GM12878 (cell line): ENCODE measurements at regions not wholly inside any gene's neighbourhood (a gene's known extent, or its start where the extent isn't known, plus 50 kb on each side); places are given as distances from the start of the nearest gene placed in this dataset.

Experiments
- ATAC-seq: fragments of 200-7000 bp; cut with Tn5 transposase; 3 replicates; pipeline ENCODE4 v1.9.1; 2020; ENCODE audit warnings: mild to moderate bottlenecking, moderate library complexity
- BruUV-seq: library from RNA; stranded (reverse); fragments of 400-500 nt; replicated peaks from 2 replicates; lab custom pipeline; 2021; lab: Mats Ljungman, UMichigan
- CTCF ChIA-PET: fragments of 300-600 bp; sonication (Branson Sonifier 250); formaldehyde crosslinking; extraction: SDS; loops from one replicate; lab custom pipeline; 2021; ENCODE audit warnings: inconsistent platforms; lab: Yijun Ruan, JAX
- POLR2A ChIA-PET: fragments of 350-600 bp; formaldehyde crosslinking; extraction: SDS; loops from one replicate; lab custom pipeline; 2021; ENCODE audit warnings: inconsistent platforms; lab: Charles Lee
- RAD21 ChIA-PET: fragments of 300-600 bp; sonication (Branson Sonifier 250); formaldehyde crosslinking; loops from one replicate; lab custom pipeline; 2023; ENCODE audit warnings: antibody characterized with exemption; ENCODE audit not compliant: unreplicated experiment; lab: Charles Lee
- SMC1A ChIA-PET: fragments of 300-600 bp; sonication (Branson Sonifier 250); formaldehyde crosslinking; loops from one replicate; lab custom pipeline; 2023; ENCODE audit not compliant: unreplicated experiment, uncharacterized antibody; lab: Charles Lee
- DNase-seq: peaks from one replicate; pipeline ENCODE4 v3.0.0-alpha.2; 2011; ENCODE audit warnings: low read depth, low spot score
- FAIRE-seq: peaks from 3 replicates; lab custom pipeline; 2011; peaks lifted over from hg19 to GRCh38; lab: Jason Lieb, UNC
- H2AFZ ChIP-seq: 2 replicates; pipeline ENCODE4 v1.6.0; 2011; ENCODE audit warnings: low read depth, low read length, control low read depth; ENCODE audit not compliant: control insufficient read depth
- H3K27ac ChIP-seq: 2 replicates; pipeline ENCODE4 v1.5.1; 2011; ENCODE audit warnings: control low read depth; ENCODE audit not compliant: control insufficient read depth, insufficient read depth
- H3K27me3 ChIP-seq, 2 experiments: replicated peaks in 1 of 2; 2 replicates each; pipeline versions ENCODE4 v1.6.0 to v1.6.1; 2011; ENCODE audit warnings: low read length in 1 of 2; ENCODE audit not compliant: control insufficient read depth in 2 of 2, insufficient read depth in 2 of 2
- H3K36me3 ChIP-seq, 2 experiments: 2 replicates each; pipeline ENCODE4 v1.5.1; 2011; ENCODE audit warnings: low read length in 1 of 2; ENCODE audit not compliant: control insufficient read depth in 2 of 2, insufficient read depth in 2 of 2
- H3K4me1 ChIP-seq: 2 replicates; pipeline ENCODE4 v1.6.1; 2011; ENCODE audit warnings: mild to moderate bottlenecking, low read length, moderate library complexity, mixed read lengths; ENCODE audit not compliant: control insufficient read depth, insufficient read depth
- H3K4me2 ChIP-seq: 2 replicates; pipeline ENCODE4 v1.6.0; 2011; ENCODE audit warnings: control low read depth; ENCODE audit not compliant: control insufficient read depth, insufficient read depth
- H3K4me3 ChIP-seq: fragments of 200-600 bp; sonication (generic); 2 replicates; pipeline ENCODE4 v1.5.1; 2016
- H3K79me2 ChIP-seq: 2 replicates; pipeline ENCODE4 v1.6.0; 2011; ENCODE audit warnings: low read length; ENCODE audit not compliant: control insufficient read depth, insufficient read depth
- H3K9ac ChIP-seq: 2 replicates; pipeline ENCODE4 v1.8.0; 2011; ENCODE audit warnings: low read length, control low read depth, mixed read lengths; ENCODE audit not compliant: control insufficient read depth, insufficient read depth
- H3K9me3 ChIP-seq: replicated peaks from 3 replicates; pipeline ENCODE4 v1.5.1; 2011; ENCODE audit warnings: mild to moderate bottlenecking, low read length; ENCODE audit not compliant: control insufficient read depth, insufficient read depth
- H4K20me1 ChIP-seq: 2 replicates; pipeline ENCODE4 v1.6.0; 2011; ENCODE audit not compliant: control insufficient read depth, insufficient read depth
- CHD1 ChIP-seq: IDR thresholded peaks from 2 replicates; pipeline ENCODE4 v1.6.1; 2012; ENCODE audit warnings: low read depth, low read length, improper control_type of control experiment
- EP300 ChIP-seq, 2 experiments: fragments of 150-350 bp in 1 of 2; IDR thresholded peaks; 2 replicates each; pipeline ENCODE4 v1.6.1; 2011 to 2012; ENCODE audit warnings: low read depth in 2 of 2, low read length in 2 of 2, borderline replicate concordance in 1 of 2, improper control_type of control experiment in 1 of 2, inconsistent platforms in 1 of 2; ENCODE audit not compliant: control insufficient read depth in 1 of 2
- ETV6 ChIP-seq, 2 experiments: fragments of 450-650 bp in 1 of 2; IDR thresholded peaks in 1 of 2; conservative IDR thresholded peaks in 1 of 2; 2 replicates each; pipeline ENCODE4 v1.6.1; 2014; ENCODE audit warnings: antibody characterized with exemption in 1 of 2, borderline replicate concordance in 1 of 2, low read depth in 1 of 2, mild to moderate bottlenecking in 1 of 2, moderate library complexity in 1 of 2
- HCFC1 ChIP-seq: fragments of 150-350 bp; IDR thresholded peaks from 2 replicates; pipeline ENCODE4 v1.6.1; 2014; ENCODE audit warnings: low read length
- KDM1A ChIP-seq: fragments of 200-600 bp; sonication (generic); IDR thresholded peaks from 2 replicates; pipeline ENCODE4 v1.6.1; 2016; ENCODE audit warnings: borderline replicate concordance
- MTA2 ChIP-seq: fragments of 450-650 bp; IDR thresholded peaks from 2 replicates; pipeline ENCODE4 v1.6.1; 2016; ENCODE audit warnings: low read depth, mild to moderate bottlenecking, moderate library complexity
- NKRF ChIP-seq: fragments of 450-650 bp; conservative IDR thresholded peaks from 2 replicates; pipeline ENCODE4 v1.6.1; 2017; ENCODE audit warnings: mild to moderate bottlenecking, moderate library complexity
- NR2C1 ChIP-seq: fragments of 450-650 bp; IDR thresholded peaks from 2 replicates; pipeline ENCODE4 v1.6.1; 2017; ENCODE audit warnings: antibody characterized with exemption, mild to moderate bottlenecking, moderate library complexity
- NR2F1 ChIP-seq: fragments of 450-650 bp; conservative IDR thresholded peaks from 2 replicates; pipeline ENCODE4 v1.6.1; 2017; ENCODE audit warnings: mild to moderate bottlenecking
- PAX5 ChIP-seq: IDR thresholded peaks from 2 replicates; pipeline ENCODE4 v1.6.1; 2011; ENCODE audit warnings: low read depth, low read length, borderline replicate concordance
- PKNOX1 ChIP-seq: fragments of 450-650 bp; IDR thresholded peaks from 2 replicates; pipeline ENCODE4 v1.6.1; 2016; ENCODE audit warnings: mild to moderate bottlenecking
- SMAD1 ChIP-seq: fragments of 450-650 bp; IDR thresholded peaks from 2 replicates; pipeline ENCODE4 v1.6.1; 2018; ENCODE audit warnings: mild to moderate bottlenecking, low read depth; ENCODE audit not compliant: partially characterized antibody
- SP1 ChIP-seq: IDR thresholded peaks from one replicate; pipeline ENCODE4 v1.6.1; 2011; ENCODE audit warnings: low read depth, low read length
- WRNIP1 ChIP-seq: IDR thresholded peaks from 2 replicates; pipeline ENCODE4 v1.6.1; 2011; ENCODE audit warnings: low read depth, low read length, improper control_type of control experiment, borderline replicate concordance
- WGBS: methylation state at CpG from one replicate; pipeline ENCODE4 v1.1.6; 2016; ENCODE audit warnings: low lambda C conversion rate; ENCODE audit not compliant: insufficient replicate concordance, insufficient coverage; ENCODE audit errors: missing lambda C conversion rate; 5-methylcytosine and 5-hydroxymethylcytosine counted together
- in situ Hi-C: fragments of 300-500 bp; cut with MboI; formaldehyde crosslinking; loops from 9 replicates; pipeline ENCODE4 v1.14.3; 2018; ENCODE audit warnings: mixed read lengths
- intact Hi-C: fragments of 100-400 bp; cut with micrococcal nuclease; formaldehyde crosslinking; loops from one replicate; pipeline ENCODE4 v1.14.2; 2022; ENCODE audit not compliant: unreplicated experiment
- TF ChIP-seq, protein P1 (sequence below): fragments of 450-650 bp; IDR thresholded peaks from 2 replicates; pipeline ENCODE4 v1.6.1; 2016; ENCODE audit warnings: mild to moderate bottlenecking
- TF ChIP-seq, protein P2 (sequence below): fragments of 450-650 bp; IDR thresholded peaks from 2 replicates; pipeline ENCODE4 v1.6.1; 2018; ENCODE audit warnings: mild to moderate bottlenecking, low read depth, moderate library complexity; ENCODE audit not compliant: partially characterized antibody

- TF ChIP-seq, protein P1, sequence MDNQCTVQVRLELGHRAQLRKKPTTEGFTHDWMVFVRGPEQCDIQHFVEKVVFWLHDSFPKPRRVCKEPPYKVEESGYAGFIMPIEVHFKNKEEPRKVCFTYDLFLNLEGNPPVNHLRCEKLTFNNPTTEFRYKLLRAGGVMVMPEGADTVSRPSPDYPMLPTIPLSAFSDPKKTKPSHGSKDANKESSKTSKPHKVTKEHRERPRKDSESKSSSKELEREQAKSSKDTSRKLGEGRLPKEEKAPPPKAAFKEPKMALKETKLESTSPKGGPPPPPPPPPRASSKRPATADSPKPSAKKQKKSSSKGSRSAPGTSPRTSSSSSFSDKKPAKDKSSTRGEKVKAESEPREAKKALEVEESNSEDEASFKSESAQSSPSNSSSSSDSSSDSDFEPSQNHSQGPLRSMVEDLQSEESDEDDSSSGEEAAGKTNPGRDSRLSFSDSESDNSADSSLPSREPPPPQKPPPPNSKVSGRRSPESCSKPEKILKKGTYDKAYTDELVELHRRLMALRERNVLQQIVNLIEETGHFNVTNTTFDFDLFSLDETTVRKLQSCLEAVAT: no peak
- TF ChIP-seq PAX5 (no peak), WRNIP1 (no peak), NR2C1 (no peak)
These were observed 230.4 kb upstream of the PDE10A start (continued) for GRCh38 chr6:165893431-165893830.

DNA sequence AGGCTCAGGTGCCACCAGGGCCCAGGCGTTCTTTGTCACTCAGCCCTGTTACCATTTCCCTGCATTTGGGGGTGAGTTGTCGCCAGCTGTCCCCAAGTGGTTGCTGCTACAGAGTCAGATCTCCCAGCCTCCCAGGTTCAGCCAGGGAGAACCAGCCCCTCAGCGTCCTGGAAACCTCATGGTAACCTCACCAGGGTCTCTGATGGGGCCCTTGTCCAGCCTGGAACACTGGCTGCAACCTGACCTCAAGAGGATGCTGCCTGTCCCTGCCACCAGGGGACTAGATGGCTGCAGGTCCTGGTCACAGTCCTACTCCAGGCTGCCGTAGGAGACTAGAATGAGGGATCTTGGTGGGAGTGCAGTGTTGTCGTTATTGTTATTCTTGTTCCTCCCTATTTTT lies 228.3 kb upstream of the PDE10A start:
- in situ Hi-C loops: no loop called here
- Histone ChIP-seq H3K27ac (no peak overlapping the region), H3K27me3 (no peaks in the 10 kb centered on the region), H2AFZ (no peak overlapping the region), H3K4me3 (no peak overlapping the region), H4K20me1 (no peaks in the 10 kb centered on the region), H3K4me1 (no peaks in the 10 kb centered on the region), H3K9me3 (no peaks in the 10 kb centered on the region; the same call in 2 of the 3 replicates), H3K4me2 (no peak overlapping the region), H3K36me3 (no peaks in the 10 kb centered on the region), H3K9ac (no peak overlapping the region), H3K79me2 (no peaks in the 10 kb centered on the region)
- POLR2A ChIA-PET: no interaction called here
- no TSS peak for BruUV-seq
- intact Hi-C loops: no loop called here
- ATAC-seq (no peak), FAIRE-seq (no peak), DNase-seq (no peak)
- 13% methylated on average over 5 of the region's 5 CpGs for WGBS
- SMC1A ChIA-PET: interaction anchor here (1.4 to 1.5 kb wide), 2 partner anchors 9 to 207 kb away, joined by 3 to 5 read pairs; no protein-coding TSS in a partner anchor
- CTCF ChIA-PET: interaction anchor here (2.2 kb wide), 1 partner anchor 215 kb away, joined by 10 read pairs; no protein-coding TSS in a partner anchor
- RAD21 ChIA-PET: interaction anchor here (1.8 kb wide), 1 partner anchor 215 kb away, joined by 7 read pairs; no protein-coding TSS in a partner anchor
- TF ChIP-seq MTA2 (no peak), ETV6 (conservative IDR thresholded peaks at IDR 0.05 in 1 of 2, IDR thresholded peaks at IDR 0.05 in 1 of 2; ENCODE audit: borderline replicate concordance in 1 of 2, low read depth in 1 of 2) (no peak), PKNOX1 (no peak), SP1 (no peak), SMAD1 (no peak), KDM1A (no peak), CHD1 (no peak), HCFC1 (no peak), NKRF (no peak), EP300 (IDR thresholded peaks at IDR 0.05; ENCODE audit: borderline replicate concordance in 1 of 2, control insufficient read depth in 1 of 2, low read depth in 2 of 2, low read length in 2 of 2) (no peak), NR2F1 (no peak)
- TF ChIP-seq, protein P2, sequence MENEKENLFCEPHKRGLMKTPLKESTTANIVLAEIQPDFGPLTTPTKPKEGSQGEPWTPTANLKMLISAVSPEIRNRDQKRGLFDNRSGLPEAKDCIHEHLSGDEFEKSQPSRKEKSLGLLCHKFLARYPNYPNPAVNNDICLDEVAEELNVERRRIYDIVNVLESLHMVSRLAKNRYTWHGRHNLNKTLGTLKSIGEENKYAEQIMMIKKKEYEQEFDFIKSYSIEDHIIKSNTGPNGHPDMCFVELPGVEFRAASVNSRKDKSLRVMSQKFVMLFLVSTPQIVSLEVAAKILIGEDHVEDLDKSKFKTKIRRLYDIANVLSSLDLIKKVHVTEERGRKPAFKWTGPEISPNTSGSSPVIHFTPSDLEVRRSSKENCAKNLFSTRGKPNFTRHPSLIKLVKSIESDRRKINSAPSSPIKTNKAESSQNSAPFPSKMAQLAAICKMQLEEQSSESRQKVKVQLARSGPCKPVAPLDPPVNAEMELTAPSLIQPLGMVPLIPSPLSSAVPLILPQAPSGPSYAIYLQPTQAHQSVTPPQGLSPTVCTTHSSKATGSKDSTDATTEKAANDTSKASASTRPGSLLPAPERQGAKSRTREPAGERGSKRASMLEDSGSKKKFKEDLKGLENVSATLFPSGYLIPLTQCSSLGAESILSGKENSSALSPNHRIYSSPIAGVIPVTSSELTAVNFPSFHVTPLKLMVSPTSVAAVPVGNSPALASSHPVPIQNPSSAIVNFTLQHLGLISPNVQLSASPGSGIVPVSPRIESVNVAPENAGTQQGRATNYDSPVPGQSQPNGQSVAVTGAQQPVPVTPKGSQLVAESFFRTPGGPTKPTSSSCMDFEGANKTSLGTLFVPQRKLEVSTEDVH: no peak
